Fibroblast of lung (primary cell): ENCODE measurements at regions not wholly inside any gene's neighbourhood (a gene's known extent, or its start where the extent isn't known, plus 50 kb on each side); places are given as distances from the start of the nearest gene placed in this dataset.
"Not testable (repeated sequence)": the region's sequence is repeated elsewhere in the genome, so short reads cannot be mapped to it uniquely, and the experiment has no call there.

Experiments used
- DNase-seq, 2 donors: peaks; one replicate each; pipeline versions ENCODE4 v3.0.0 to v3.0.0-alpha.2; 2010; ENCODE audit warnings: low read depth in 2 of 2
- H2AFZ ChIP-seq: 2 replicates; pipeline ENCODE4 v1.5.1; 2012; ENCODE audit warnings: low read length, control low read depth, inconsistent platforms
- H3K27ac ChIP-seq: 2 replicates; pipeline ENCODE4 v1.5.1; 2011; ENCODE audit warnings: low read length, control low read depth; ENCODE audit not compliant: insufficient read depth
- H3K27me3 ChIP-seq: 2 replicates; pipeline ENCODE4 v1.5.1; 2011; ENCODE audit warnings: mild to moderate bottlenecking, low read length; ENCODE audit not compliant: control insufficient read depth, insufficient read depth
- H3K36me3 ChIP-seq: 2 replicates; pipeline ENCODE4 v1.5.1; 2011; ENCODE audit warnings: low read length; ENCODE audit not compliant: control insufficient read depth, insufficient read depth
- H3K4me1 ChIP-seq: 2 replicates; pipeline ENCODE4 v1.5.1; 2011; ENCODE audit warnings: low read length; ENCODE audit not compliant: control insufficient read depth, insufficient read depth; ENCODE audit errors: extremely low read depth
- H3K4me2 ChIP-seq: 2 replicates; pipeline ENCODE4 v1.5.1; 2011; ENCODE audit warnings: low read length, control low read depth; ENCODE audit not compliant: insufficient read depth; ENCODE audit errors: extremely low read depth
- H3K4me3 ChIP-seq, 4 experiments: fragments of 200-600 bp in 1 of 4; sonication (generic) in 1 of 4; replicated peaks in 1 of 4; 2 replicates each; pipeline ENCODE4 v1.5.1; 2011 to 2016; ENCODE audit warnings: low read length in 4 of 4, low read depth in 3 of 4, mild to moderate bottlenecking in 3 of 4, control low read depth in 2 of 4, inconsistent platforms in 1 of 4, mixed read lengths in 1 of 4; ENCODE audit not compliant: insufficient read depth in 1 of 4; ENCODE audit errors: control extremely low read depth in 1 of 4
- H3K79me2 ChIP-seq: 2 replicates; pipeline ENCODE4 v1.5.1; 2012; ENCODE audit warnings: mild to moderate bottlenecking, low read length, inconsistent platforms; ENCODE audit not compliant: control insufficient read depth, insufficient read depth
- H3K9ac ChIP-seq: 2 replicates; pipeline ENCODE4 v1.5.1; 2011; ENCODE audit warnings: mild to moderate bottlenecking, low read length, control low read depth; ENCODE audit not compliant: insufficient read depth
- H3K9me3 ChIP-seq: 2 replicates; pipeline ENCODE4 v1.5.1; 2012; ENCODE audit warnings: low read depth, low read length; ENCODE audit not compliant: control insufficient read depth, insufficient read depth
- H4K20me1 ChIP-seq: 2 replicates; pipeline ENCODE4 v1.5.1; 2011; ENCODE audit warnings: low read length; ENCODE audit not compliant: control insufficient read depth, insufficient read depth; ENCODE audit errors: extremely low read depth
- CTCF ChIP-seq, 2 donors: IDR thresholded peaks in 1 of 2; conservative IDR thresholded peaks in 1 of 2; 1 replicate in 1 of 2; 2 replicates in 1 of 2; pipeline ENCODE4 v1.5.1; 2011 to 2012; ENCODE audit warnings: low read length in 2 of 2, control low read depth in 1 of 2, inconsistent platforms in 1 of 2, low read depth in 1 of 2, mild to moderate bottlenecking in 1 of 2
- EZH2 ChIP-seq: IDR thresholded peaks from 2 replicates; pipeline ENCODE4 v1.5.1; 2012; ENCODE audit warnings: low read length, control low read depth, mild to moderate bottlenecking; ENCODE audit errors: missing control alignments

- Histone ChIP-seq H3K27ac (no peak overlapping the region), H3K79me2 (no peaks in the 10 kb centered on the region), H3K9ac (no peak overlapping the region), H3K4me2 (no peak overlapping the region), H3K27me3 (no peaks in the 10 kb centered on the region), H4K20me1 (no peaks in the 10 kb centered on the region), H3K36me3 (no peaks in the 10 kb centered on the region), H2AFZ (no peak overlapping the region), H3K4me3 (no peak overlapping the region), H3K9me3 (no peaks in the 10 kb centered on the region), H3K4me1 (no peaks in the 10 kb centered on the region)
- TF ChIP-seq CTCF (conservative IDR thresholded peaks at IDR 0.05 in 1 of 2, IDR thresholded peaks at IDR 0.05 in 1 of 2; ENCODE audit: low read depth in 1 of 2, low read length in 2 of 2) (no peak), EZH2 (no peak)
- DNase-seq: peak in 1 of 2 donors; percentile 27
Measured at GRCh38 chr11:71129624-71130023, 122.8 kb downstream of the SHANK2 start.

- no peak overlapping the region for H3K27ac ChIP-seq
- no peaks in the 10 kb centered on the region for H3K9me3 ChIP-seq
- H3K4me3 ChIP-seq: no peak overlapping the region
- H3K36me3 ChIP-seq: no peaks in the 10 kb centered on the region
- no peak for DNase-seq
- no peak overlapping the region for H3K4me2 ChIP-seq
- H3K27me3 ChIP-seq: no peaks in the 10 kb centered on the region
- no peaks in the 10 kb centered on the region for H3K79me2 ChIP-seq
- no peaks in the 10 kb centered on the region for H4K20me1 ChIP-seq
- H3K4me1 ChIP-seq: no peaks in the 10 kb centered on the region
- no peak overlapping the region for H3K9ac ChIP-seq
- no peak overlapping the region for H2AFZ ChIP-seq
- TF ChIP-seq EZH2 (no peak), CTCF (conservative IDR thresholded peaks at IDR 0.05 in 1 of 2, IDR thresholded peaks at IDR 0.05 in 1 of 2; ENCODE audit: low read depth in 1 of 2, low read length in 2 of 2) (no peak)
Measured at GRCh38 chr11:71127806-71128205, 124.6 kb downstream of the SHANK2 start.

GRCh38 chr11:71126401-71126800, 126.0 kb downstream of the SHANK2 start:
- H3K9ac ChIP-seq, DNase-seq, H3K79me2 ChIP-seq: not testable (repeated sequence)

More at GRCh38 chr11:71126401-71126800, 126.0 kb downstream of the SHANK2 start:
- not testable (repeated sequence) for H3K27me3 ChIP-seq, H3K4me3 ChIP-seq, H2AFZ ChIP-seq, H4K20me1 ChIP-seq, H3K27ac ChIP-seq, H3K4me1 ChIP-seq, H3K36me3 ChIP-seq, H3K9me3 ChIP-seq, H3K4me2 ChIP-seq
